Stimulated activated naive B cell treated with anti-CD40 and anti-IgM and Interleukin-4, amounts not matched to agents 10 μg/mL and 1 μg/mL and 100 μg/mL, for 72 hours (primary cell): ENCODE measurements at regions not wholly inside any gene's neighbourhood (a gene's known extent, or its start where the extent isn't known, plus 50 kb on each side); places are given as distances from the start of the nearest gene placed in this dataset.

ENCODE experiments used
- ATAC-seq, 2 donors: fragments of 150-1000 bp; cut with Tn5 transposase; replicated peaks; 2 replicates each; pipeline ENCODE4 v1.10.0; 2021; ENCODE audit warnings: moderate library complexity in 1 of 2
- DNase-seq: peaks from one replicate; pipeline ENCODE4 v3.0.0; 2021
- H3K27ac Mint-ChIP-seq: one replicate; pipeline ENCODE4 v1.8.0; 2022; ENCODE audit warnings: mild to moderate bottlenecking, mixed read lengths
- H3K27me3 Mint-ChIP-seq, 2 donors: one replicate each; pipeline ENCODE4 v1.8.0; 2022; ENCODE audit warnings: mixed read lengths in 2 of 2
- H3K36me3 Mint-ChIP-seq, 2 donors: one replicate each; pipeline ENCODE4 v1.8.0; 2022; ENCODE audit warnings: mixed read lengths in 2 of 2, mild to moderate bottlenecking in 1 of 2
- H3K4me1 Mint-ChIP-seq, 2 donors: one replicate each; pipeline ENCODE4 v1.8.0; 2022; ENCODE audit warnings: mixed read lengths in 2 of 2, mild to moderate bottlenecking in 1 of 2
- H3K4me3 Mint-ChIP-seq, 2 donors: one replicate each; pipeline ENCODE4 v1.8.0; 2022; ENCODE audit warnings: mild to moderate bottlenecking in 2 of 2, mixed read lengths in 2 of 2, moderate library complexity in 1 of 2
- H3K9me3 Mint-ChIP-seq, 2 donors: one replicate each; pipeline ENCODE4 v1.8.0; 2022; ENCODE audit warnings: mixed read lengths in 2 of 2, mild to moderate bottlenecking in 1 of 2

DNA sequence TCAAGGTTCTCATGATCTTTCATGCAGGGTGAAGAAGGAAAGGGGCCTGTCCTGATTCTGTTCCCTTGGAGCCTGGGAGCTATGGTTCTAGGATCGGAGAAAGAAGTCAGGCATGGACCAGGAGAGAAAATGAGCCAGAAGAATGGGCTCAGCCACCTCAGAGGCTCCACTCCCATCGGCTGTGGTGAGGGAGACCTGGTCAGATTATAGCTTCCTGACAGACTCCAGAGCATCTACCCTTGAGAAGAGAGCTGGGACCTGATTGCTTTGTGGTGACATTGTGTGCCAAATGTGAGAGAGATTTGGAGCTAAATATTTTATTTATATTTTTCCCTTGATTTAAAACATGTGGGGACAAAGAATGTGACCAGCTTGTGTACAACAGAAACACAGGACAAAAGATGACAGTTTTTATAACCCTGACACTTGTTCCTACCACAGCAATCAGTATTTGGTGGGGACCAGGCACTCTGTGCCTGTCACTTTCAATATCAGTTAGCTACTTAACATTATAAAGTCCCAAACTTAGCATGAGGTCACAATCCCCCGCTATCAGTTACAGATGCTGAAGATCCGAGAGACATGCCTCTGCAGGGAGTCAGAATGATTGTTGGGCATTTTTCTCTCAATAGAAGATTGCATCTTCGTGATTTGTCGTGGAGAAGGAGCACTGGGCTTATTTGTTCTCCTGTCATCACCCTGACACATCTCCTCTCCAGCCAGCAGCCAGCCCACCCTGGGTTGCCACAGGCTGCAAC, 228.3 kb upstream of the ADAMTS16 start:
- Mint-ChIP-seq H3K9me3 (no peaks in the 10 kb centered on the region), H3K4me3 (no peak overlapping the region), H3K27ac (no peak overlapping the region), H3K36me3 (no peaks in the 10 kb centered on the region), H3K4me1 (no peaks in the 10 kb centered on the region), H3K27me3 (peaks cover 0 to 5% of the 10 kb centered on the region in 2 donors)
- DNase-seq: no peak
- no peak for ATAC-seq

DNA sequence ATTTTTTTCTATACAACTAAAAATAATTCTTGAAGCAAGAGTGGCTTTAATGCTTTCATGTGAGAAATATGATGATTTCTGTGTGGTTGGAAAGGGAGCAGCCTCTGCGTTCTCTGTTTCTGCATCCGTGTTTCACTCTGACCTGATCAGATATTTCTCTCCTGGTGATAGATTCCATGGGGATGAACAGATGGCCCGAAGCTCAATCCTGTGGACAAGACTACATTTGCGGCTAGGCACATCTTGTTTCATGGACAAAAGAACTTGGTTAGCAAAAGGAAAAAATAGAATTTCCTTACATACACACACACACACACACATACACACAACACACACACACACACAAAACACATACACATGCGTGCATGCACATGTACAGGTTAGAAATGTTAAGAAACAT, 218.2 kb upstream of the ADAMTS16 start:
- no peak for DNase-seq
- ATAC-seq: no peak
- Mint-ChIP-seq H3K27ac (no peak overlapping the region), H3K9me3 (no peaks in the 10 kb centered on the region), H3K27me3 (no peaks in the 10 kb centered on the region), H3K4me1 (no peaks in the 10 kb centered on the region), H3K36me3 (no peaks in the 10 kb centered on the region), H3K4me3 (no peak overlapping the region)

DNA sequence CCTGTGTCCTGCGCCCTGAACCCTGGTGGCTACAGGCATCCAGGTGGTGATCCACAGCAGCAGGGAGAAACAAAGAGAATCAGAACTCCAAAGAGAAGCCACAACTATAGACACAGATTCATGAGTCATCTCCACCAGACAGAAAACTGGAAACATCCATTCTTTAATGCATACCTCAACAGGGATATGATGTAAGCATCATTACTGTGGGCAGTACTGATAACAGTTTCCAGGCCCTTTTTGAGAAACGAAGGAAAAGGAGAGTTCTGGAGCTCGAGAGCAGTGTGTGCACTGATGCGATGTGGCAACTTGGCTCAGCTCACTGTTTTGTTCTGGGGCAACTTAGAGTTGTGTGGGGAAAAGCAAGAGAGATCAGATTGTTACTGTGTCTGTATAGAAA, 215.6 kb upstream of the ADAMTS16 start:
- Mint-ChIP-seq H3K9me3 (no peaks in the 10 kb centered on the region), H3K4me1 (no peaks in the 10 kb centered on the region)

DNA sequence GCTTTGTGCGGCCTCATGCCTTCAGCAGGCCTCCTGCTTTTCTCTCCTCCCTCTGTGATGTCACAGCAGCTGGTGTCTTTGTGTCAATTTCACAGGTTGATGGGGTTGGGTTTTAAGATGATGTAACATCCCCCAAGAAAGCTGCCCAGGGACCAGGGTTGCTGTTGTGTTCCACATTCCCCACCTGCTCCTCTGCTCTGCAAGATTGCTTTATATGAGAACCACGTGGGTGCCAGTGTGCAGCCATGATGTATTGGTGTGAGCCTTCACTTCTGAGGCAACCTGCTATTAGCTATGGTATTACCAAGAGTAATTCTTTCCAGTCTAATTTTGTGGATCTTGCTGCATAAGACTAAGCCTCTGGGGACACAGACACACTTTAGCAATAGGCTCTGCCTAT, 213.0 kb upstream of the ADAMTS16 start:
- no peak for ATAC-seq

More for the DNA sequence above, 215.6 kb upstream of the ADAMTS16 start:
- no peak overlapping the region for H3K27ac Mint-ChIP-seq
- DNase-seq: no peak
- H3K36me3 Mint-ChIP-seq: no peaks in the 10 kb centered on the region
- ATAC-seq: no peak
- no peak overlapping the region for H3K4me3 Mint-ChIP-seq
- no peaks in the 10 kb centered on the region for H3K27me3 Mint-ChIP-seq

DNA sequence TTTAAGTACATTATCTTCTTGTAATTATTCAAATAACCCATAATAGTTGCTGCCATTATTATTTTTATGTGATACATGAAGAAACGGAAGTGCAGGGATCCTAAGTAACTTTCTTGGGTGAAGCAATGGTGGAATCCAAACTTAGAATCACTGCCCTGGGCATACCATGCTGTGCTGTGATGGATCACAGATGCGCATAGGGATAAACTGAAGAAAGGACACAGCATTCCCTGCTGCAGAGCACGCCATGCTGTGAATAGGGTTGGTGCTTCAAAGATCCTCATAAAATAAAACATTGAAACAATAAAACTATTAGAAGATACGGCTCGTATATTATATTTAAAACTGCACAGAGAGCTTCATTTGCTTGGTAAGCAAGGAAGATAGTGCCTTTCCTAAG, 211.7 kb upstream of the ADAMTS16 start:
- H3K36me3 Mint-ChIP-seq: no peaks in the 10 kb centered on the region
- no peaks in the 10 kb centered on the region for H3K4me1 Mint-ChIP-seq
- peaks cover under 1% of the 10 kb centered on the region in 2 donors for H3K9me3 Mint-ChIP-seq
- no peak for DNase-seq
- no peaks in the 10 kb centered on the region for H3K27me3 Mint-ChIP-seq
- no peak overlapping the region for H3K4me3 Mint-ChIP-seq
- no peak for ATAC-seq
- H3K27ac Mint-ChIP-seq: no peak overlapping the region

More for the DNA sequence above, 213.0 kb upstream of the ADAMTS16 start:
- DNase-seq: no peak
- no peak overlapping the region for H3K27ac Mint-ChIP-seq
- H3K27me3 Mint-ChIP-seq: no peaks in the 10 kb centered on the region
- no peaks in the 10 kb centered on the region for H3K9me3 Mint-ChIP-seq
- H3K4me1 Mint-ChIP-seq: no peaks in the 10 kb centered on the region
- H3K4me3 Mint-ChIP-seq: no peak overlapping the region
- no peaks in the 10 kb centered on the region for H3K36me3 Mint-ChIP-seq

DNA sequence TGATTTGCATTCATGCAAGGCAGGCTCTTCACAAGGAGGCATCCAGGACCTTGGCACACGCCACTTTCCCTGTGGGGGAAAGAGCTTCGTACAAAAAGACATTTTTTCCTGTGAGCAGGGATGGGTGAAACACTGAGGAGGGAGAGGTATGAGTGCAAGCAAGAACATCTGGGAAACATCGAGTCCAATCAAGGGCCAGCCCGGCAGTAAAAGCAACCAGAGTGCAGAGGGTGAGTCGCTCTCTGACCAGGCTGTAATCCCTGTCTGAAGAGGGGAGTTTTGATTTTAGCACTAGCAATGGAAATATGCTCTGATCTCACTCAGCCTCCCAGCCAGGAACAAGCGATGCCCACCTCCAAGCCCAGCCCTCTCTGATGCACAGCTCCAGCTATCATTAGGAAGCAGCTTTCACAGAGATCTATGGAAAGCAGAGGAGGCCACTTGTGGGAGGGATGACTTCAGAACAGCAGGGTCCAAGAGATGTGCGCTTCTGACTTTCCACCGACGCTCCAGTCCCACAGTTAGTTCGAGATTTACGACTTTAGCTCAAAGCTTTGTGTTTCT, 211.0 kb upstream of the ADAMTS16 start:
- H3K4me3 Mint-ChIP-seq: no peak overlapping the region
- no peaks in the 10 kb centered on the region for H3K4me1 Mint-ChIP-seq
- H3K36me3 Mint-ChIP-seq: no peaks in the 10 kb centered on the region

DNA sequence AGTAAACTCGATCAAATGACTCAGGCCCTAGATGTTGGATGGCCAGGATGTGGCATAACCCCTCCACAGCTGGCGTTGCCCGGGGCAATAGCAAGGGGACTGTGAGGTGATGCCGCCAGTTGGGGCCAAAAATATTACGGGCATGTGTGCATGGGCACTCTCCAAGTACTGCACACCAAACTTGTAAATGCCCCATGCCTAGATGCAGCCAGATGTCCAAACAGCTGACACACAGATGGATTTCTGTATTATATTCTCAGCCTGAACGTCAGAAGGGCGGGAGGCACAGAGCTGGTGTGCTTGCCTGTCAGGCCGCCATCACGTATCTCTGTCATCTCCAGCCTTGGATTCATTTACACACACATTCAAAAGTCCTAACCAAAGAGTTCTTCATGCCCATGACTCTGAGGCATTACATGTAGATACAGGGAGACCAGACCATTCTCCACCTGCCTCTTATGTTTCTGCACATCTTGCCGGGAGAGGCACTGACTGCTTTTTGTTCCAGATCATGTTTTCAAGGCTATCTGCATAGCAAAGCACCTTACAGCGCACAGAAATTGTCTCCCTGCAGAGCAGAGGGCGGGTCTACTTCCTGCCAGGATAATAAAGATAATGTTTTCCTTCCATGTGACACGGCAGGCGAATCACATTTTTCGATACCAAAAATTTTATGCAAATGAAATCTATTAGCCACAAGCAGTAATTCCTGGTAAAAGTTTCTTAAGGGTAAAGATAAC, 200.9 kb upstream of the ADAMTS16 start:
- no peak overlapping the region for H3K27ac Mint-ChIP-seq
- DNase-seq: no peak
- H3K27me3 Mint-ChIP-seq: no peaks in the 10 kb centered on the region
- no peak for ATAC-seq
- no peaks in the 10 kb centered on the region for H3K4me1 Mint-ChIP-seq
- H3K4me3 Mint-ChIP-seq: no peak overlapping the region
- H3K36me3 Mint-ChIP-seq: no peaks in the 10 kb centered on the region
- H3K9me3 Mint-ChIP-seq: no peaks in the 10 kb centered on the region

More for the DNA sequence above, 211.0 kb upstream of the ADAMTS16 start:
- Mint-ChIP-seq H3K27me3 (no peaks in the 10 kb centered on the region), H3K9me3 (peaks cover 4 to 5% of the 10 kb centered on the region in 2 donors), H3K27ac (no peak overlapping the region)
- DNase-seq: no peak
- no peak for ATAC-seq

DNA sequence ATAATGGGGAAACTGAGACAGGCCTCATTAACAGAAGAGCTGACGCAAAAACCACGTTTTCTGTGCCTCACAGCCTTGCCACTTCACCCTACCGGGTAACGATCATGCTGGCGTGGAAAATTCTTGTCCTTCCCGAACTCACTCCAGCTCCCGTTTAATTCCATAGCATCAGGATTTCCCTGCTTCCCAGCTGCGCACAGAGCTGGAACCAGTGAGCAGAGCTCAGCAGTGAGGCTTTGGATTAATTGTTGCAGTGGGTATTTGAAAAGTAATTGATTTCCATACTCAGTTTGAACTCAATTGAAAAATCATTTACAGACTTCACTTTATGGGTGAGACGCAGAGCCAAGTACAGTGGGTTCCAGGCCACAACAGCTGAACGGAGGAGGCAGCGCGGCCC, 199.0 kb upstream of the ADAMTS16 start:
- peaks cover 0 to 4% of the 10 kb centered on the region in 2 donors for H3K27me3 Mint-ChIP-seq
- H3K9me3 Mint-ChIP-seq: no peaks in the 10 kb centered on the region
- no peak overlapping the region for H3K4me3 Mint-ChIP-seq
- no peaks in the 10 kb centered on the region for H3K4me1 Mint-ChIP-seq
- DNase-seq (no peak), ATAC-seq (no peak)
- H3K27ac Mint-ChIP-seq: no peak overlapping the region
- no peaks in the 10 kb centered on the region for H3K36me3 Mint-ChIP-seq

DNA sequence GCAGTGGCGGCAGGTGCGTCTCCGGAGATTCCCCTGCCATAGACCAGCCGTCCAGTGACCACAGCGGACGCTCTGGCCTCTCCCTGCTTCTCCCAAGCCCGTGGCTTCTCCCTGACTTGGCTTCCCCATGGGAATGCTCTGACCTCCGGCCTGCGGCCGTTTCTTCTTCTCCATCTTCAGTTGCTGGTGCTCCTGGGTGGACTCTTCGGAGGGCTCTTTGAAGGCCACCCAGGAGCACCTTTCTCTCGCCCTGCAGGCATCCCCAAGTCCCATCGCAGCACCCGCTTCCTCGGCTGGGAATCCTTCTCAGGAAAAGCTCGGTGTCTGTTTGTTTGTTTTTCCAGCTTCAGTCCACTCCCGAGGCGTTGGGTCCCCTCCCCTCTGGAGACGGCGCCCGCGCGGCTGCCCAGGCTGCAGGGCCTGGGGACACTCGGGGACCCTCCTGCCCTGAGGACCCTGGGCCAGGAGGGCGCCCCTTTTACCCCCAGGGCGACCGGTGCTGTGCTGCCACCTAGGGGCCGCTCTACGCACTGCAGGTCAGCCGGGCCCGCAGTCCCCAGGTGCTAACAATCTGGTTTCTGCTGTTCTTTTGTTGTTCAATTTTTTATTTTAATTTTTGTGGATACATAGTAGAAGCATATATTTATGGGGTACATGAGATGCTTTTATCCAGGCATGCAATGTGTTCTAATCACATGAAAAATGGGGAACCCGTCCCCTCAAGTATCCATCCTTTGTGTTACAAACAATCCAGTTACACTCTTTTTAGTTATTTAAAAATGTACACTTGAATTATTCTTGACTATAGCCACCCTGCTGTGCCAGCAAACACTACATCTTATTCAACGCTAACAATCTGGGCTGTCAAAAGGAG, 197.9 kb upstream of the ADAMTS16 start:
- H3K36me3 Mint-ChIP-seq: no peaks in the 10 kb centered on the region
- H3K4me3 Mint-ChIP-seq: no peak overlapping the region
- H3K4me1 Mint-ChIP-seq: no peaks in the 10 kb centered on the region
- DNase-seq: no peak
- peaks cover 0 to 4% of the 10 kb centered on the region in 2 donors for H3K27me3 Mint-ChIP-seq
- no peak overlapping the region for H3K27ac Mint-ChIP-seq
- no peak for ATAC-seq
- no peaks in the 10 kb centered on the region for H3K9me3 Mint-ChIP-seq

DNA sequence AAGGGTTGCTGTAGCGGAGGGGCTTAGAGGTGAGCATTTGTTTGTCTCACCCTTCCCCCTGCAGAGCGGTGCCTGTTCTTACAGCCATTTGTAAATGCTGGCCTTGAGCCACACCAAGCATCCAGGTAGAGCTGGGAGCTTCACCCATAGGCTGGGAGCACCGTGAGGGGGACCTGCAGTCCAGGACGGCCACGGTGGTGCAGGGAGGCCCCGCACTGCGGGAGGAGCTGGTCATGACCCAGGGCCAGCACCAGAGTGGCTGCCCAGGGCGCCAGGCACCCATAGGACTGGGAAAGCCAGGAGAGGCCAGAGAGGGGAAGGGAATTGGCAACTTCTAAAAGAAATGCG, 197.3 kb upstream of the ADAMTS16 start:
- ATAC-seq: no peak
- Mint-ChIP-seq H3K9me3 (no peaks in the 10 kb centered on the region), H3K4me3 (no peak overlapping the region), H3K36me3 (no peaks in the 10 kb centered on the region), H3K4me1 (no peaks in the 10 kb centered on the region), H3K27me3 (peaks cover 0 to 4% of the 10 kb centered on the region in 2 donors), H3K27ac (no peak overlapping the region)
- DNase-seq: no peak

DNA sequence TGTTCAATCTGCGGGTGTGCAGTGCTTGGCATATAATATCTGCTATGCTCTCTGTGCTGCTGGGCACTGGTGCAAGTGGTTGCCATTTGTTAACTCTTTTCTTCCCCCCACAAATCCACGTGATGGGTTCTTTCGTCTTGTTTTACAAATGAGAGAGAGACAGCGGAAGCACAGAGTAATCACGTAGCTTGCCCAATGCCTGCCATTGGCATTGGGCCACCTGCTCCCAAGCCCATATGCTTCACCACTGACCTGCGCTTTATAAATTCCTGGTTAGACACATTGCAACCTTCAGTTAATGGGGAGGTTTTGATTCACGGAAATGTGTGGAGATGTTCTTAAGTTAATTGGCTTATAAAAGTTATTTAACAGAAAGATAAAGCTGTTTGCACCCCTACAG, 194.8 kb upstream of the ADAMTS16 start:
- H3K4me3 Mint-ChIP-seq: no peak overlapping the region
- H3K36me3 Mint-ChIP-seq: no peaks in the 10 kb centered on the region
- ATAC-seq (no peak), DNase-seq (no peak)
- H3K27ac Mint-ChIP-seq: no peak overlapping the region
- H3K4me1 Mint-ChIP-seq: no peaks in the 10 kb centered on the region
- peaks cover 0 to 4% of the 10 kb centered on the region in 2 donors for H3K27me3 Mint-ChIP-seq
- no peaks in the 10 kb centered on the region for H3K9me3 Mint-ChIP-seq

DNA sequence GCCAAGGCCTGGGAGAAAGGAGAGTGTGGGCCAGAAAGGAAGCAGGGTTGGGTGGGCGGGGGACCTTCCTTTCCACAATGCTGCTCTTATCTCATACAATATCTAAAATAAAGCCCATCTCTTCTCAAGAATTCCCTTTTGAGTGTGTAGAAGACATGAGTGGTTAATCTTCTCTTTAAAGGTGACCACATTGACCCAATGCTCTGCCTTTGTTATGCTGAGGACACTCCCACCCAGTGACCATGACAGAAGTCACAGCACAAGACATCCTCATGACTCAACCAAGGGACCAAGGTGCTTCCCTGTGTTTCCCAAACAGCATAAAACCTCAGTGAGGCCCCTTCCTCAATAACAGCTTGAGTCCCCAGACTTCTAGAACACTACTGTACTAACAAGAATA, 193.0 kb upstream of the ADAMTS16 start:
- Mint-ChIP-seq H3K36me3 (no peaks in the 10 kb centered on the region), H3K4me1 (no peaks in the 10 kb centered on the region), H3K27ac (no peak overlapping the region), H3K9me3 (no peaks in the 10 kb centered on the region), H3K27me3 (peaks cover 0 to 4% of the 10 kb centered on the region in 2 donors), H3K4me3 (no peak overlapping the region)
- no peak for ATAC-seq
- no peak for DNase-seq

DNA sequence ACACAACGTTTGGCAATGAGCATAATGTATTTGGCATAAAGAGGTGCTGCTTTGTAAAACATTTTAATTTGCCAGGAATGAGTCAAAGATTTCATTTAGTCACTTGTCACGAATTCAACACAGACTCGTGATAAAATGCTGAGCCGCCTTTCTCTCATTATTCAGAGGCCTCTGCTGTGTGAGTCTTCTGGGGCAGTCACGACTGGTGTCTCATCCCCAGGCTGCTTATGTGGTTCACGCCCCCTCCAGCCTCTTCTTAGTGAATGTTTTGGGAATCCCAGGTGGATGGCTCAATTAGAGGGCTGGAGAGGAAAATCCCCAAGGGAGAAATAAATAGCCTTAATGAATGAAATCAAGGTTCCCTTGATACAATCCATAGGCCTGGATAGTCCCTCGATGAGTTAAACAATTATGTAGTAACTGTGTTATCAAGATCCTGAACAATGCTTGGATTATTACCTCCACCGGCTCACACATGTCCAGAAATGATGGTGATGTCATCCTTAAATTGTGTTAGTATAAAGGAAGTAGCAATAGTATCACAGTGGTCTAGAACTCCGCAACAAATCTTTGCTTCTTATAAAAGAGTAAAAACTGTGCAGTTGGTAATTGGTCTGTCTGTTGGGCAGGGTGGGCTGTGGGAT, 192.1 kb upstream of the ADAMTS16 start:
- Mint-ChIP-seq H3K27me3 (peaks cover 0 to 4% of the 10 kb centered on the region in 2 donors), H3K36me3 (no peaks in the 10 kb centered on the region), H3K27ac (no peak overlapping the region), H3K4me1 (no peaks in the 10 kb centered on the region), H3K9me3 (no peaks in the 10 kb centered on the region), H3K4me3 (no peak overlapping the region)
- DNase-seq (no peak), ATAC-seq (no peak)

DNA sequence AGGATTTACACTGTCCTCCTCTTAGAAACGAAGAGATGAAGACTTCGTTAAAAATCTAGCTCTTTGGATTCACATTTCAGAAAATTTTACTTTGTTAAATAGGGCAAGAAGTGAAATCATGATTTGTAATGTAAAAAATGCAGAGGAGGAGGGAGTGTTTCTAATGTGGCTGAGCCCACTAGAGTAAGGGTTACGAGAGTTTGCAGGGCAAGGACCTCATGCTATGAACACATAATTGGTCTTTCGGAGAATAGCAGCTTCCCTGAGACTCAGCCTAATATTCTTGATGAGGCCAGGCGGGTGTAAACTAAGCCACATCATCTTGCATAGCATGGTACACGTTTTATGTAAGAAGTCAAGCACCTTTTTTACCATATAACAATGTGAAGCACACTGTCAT, 191.0 kb upstream of the ADAMTS16 start:
- Mint-ChIP-seq H3K27me3 (peaks cover 0 to 4% of the 10 kb centered on the region in 2 donors), H3K9me3 (no peaks in the 10 kb centered on the region), H3K4me1 (no peaks in the 10 kb centered on the region), H3K4me3 (no peak overlapping the region), H3K36me3 (no peaks in the 10 kb centered on the region), H3K27ac (no peak overlapping the region)
- DNase-seq (no peak), ATAC-seq (no peak)
